MM.1S (cell line): ENCODE measurements at regions not wholly inside any gene's neighbourhood (a gene's known extent, or its start where the extent isn't known, plus 50 kb on each side); places are given as distances from the start of the nearest gene placed in this dataset.

Experiments
- DNase-seq: peaks from one replicate; pipeline ENCODE4 v3.0.0-alpha.2; 2015
- H2AFZ ChIP-seq: fragments of 300-600 bp; sonication (generic); 2 replicates; pipeline ENCODE4 v1.6.0; 2016; ENCODE audit warnings: antibody characterized with exemption, low read length
- H3F3A ChIP-seq: fragments of 300-600 bp; sonication (generic); 2 replicates; pipeline ENCODE4 v1.6.1; 2016; ENCODE audit warnings: mild to moderate bottlenecking, antibody characterized with exemption, low read length, moderate library complexity, mixed read lengths; ENCODE audit not compliant: insufficient read depth
- H3K27ac ChIP-seq: fragments of 300-600 bp; sonication (generic); 2 replicates; pipeline ENCODE4 v1.5.1; 2016; ENCODE audit warnings: mild to moderate bottlenecking, low read length
- H3K27me3 ChIP-seq: fragments of 300-600 bp; sonication (generic); replicated peaks from 2 replicates; pipeline ENCODE4 v1.6.0; 2016; ENCODE audit warnings: low read length; ENCODE audit not compliant: insufficient read depth
- H3K36me3 ChIP-seq: fragments of 300-600 bp; sonication (generic); replicated peaks from 2 replicates; pipeline ENCODE4 v1.6.1; 2016; ENCODE audit warnings: mild to moderate bottlenecking, low read length, mixed read lengths; ENCODE audit not compliant: insufficient read depth
- H3K4me1 ChIP-seq: fragments of 300-600 bp; sonication (generic); 2 replicates; pipeline ENCODE4 v1.6.1; 2016; ENCODE audit warnings: low read length, mixed read lengths
- H3K4me2 ChIP-seq: fragments of 300-600 bp; sonication (generic); 2 replicates; pipeline ENCODE4 v1.6.0; 2016; ENCODE audit warnings: low read depth, low read length
- H3K4me3 ChIP-seq: fragments of 300-600 bp; sonication (generic); 2 replicates; pipeline ENCODE4 v1.5.1; 2016; ENCODE audit warnings: low read length, mixed read lengths
- H3K79me2 ChIP-seq: fragments of 300-600 bp; sonication (generic); 2 replicates; pipeline ENCODE4 v1.6.1; 2016; ENCODE audit warnings: mixed run types, low read length, mixed read lengths
- H3K9ac ChIP-seq: fragments of 300-600 bp; sonication (generic); 2 replicates; pipeline ENCODE4 v1.6.1; 2016; ENCODE audit warnings: low read length, mixed read lengths
- H3K9me2 ChIP-seq: fragments of 300-600 bp; sonication (generic); replicated peaks from 2 replicates; pipeline ENCODE4 v1.6.1; 2016; ENCODE audit warnings: mild to moderate bottlenecking, low read length, mixed read lengths; ENCODE audit not compliant: insufficient read depth
- H3K9me3 ChIP-seq: fragments of 300-600 bp; sonication (generic); replicated peaks from 2 replicates; pipeline ENCODE4 v1.6.1; 2016; ENCODE audit warnings: mild to moderate bottlenecking, low read length, mixed read lengths; ENCODE audit not compliant: insufficient read depth
- H4K20me1 ChIP-seq: fragments of 300-600 bp; sonication (generic); 2 replicates; pipeline ENCODE4 v1.6.1; 2016; ENCODE audit warnings: mild to moderate bottlenecking, low read length, moderate library complexity, mixed read lengths; ENCODE audit not compliant: insufficient read depth
- CTCF ChIP-seq: fragments of 300-600 bp; sonication (generic); IDR thresholded peaks from 2 replicates; pipeline ENCODE4 v1.5.1; 2016; ENCODE audit warnings: antibody characterized with exemption, low read length, mixed read lengths
- EZH2 ChIP-seq: fragments of 300-600 bp; sonication (generic); optimal IDR thresholded peaks from 2 replicates; pipeline ENCODE3; 2017; ENCODE audit warnings: low read depth, mild to moderate bottlenecking, antibody characterized with exemption, low read length, mixed read lengths
- EZH2phosphoT487 ChIP-seq: fragments of 300-600 bp; sonication (generic); IDR thresholded peaks from 2 replicates; pipeline ENCODE4 v1.6.1; 2018; ENCODE audit warnings: antibody characterized with exemption, low read length

- no peak for DNase-seq
- TF ChIP-seq CTCF (no peak), EZH2 (no peak), EZH2phosphoT487 (no peak)
- Histone ChIP-seq H3K9me3 (no peaks in the 10 kb centered on the region), H3F3A (no peaks in the 10 kb centered on the region), H3K9me2 (no peaks in the 10 kb centered on the region), H3K79me2 (peaks cover 98% of the 10 kb centered on the region), H4K20me1 (peaks cover 27% of the 10 kb centered on the region; the same call in 1 of the 2 replicates), H3K27me3 (no peaks in the 10 kb centered on the region), H3K27ac (no peak overlapping the region), H3K9ac (no peak overlapping the region), H2AFZ (no peak overlapping the region), H3K4me3 (no peak overlapping the region), H3K4me2 (no peak overlapping the region), H3K36me3 (no peaks in the 10 kb centered on the region; the same call in 1 of the 2 replicates), H3K4me1 (0 out of 2 replicates have a peak, but pooled peaks cover 5% of the 10 kb centered on the region)
Measured at GRCh38 chr9:110121170-110121569, 86.8 kb downstream of the C9orf152 start.

- Histone ChIP-seq H3K4me1 (0 out of 2 replicates have a peak, but pooled peaks cover 5% of the 10 kb centered on the region), H3K9ac (no peak overlapping the region), H3K4me2 (no peak overlapping the region), H2AFZ (no peak overlapping the region), H3K36me3 (no peaks in the 10 kb centered on the region; the same call in 1 of the 2 replicates), H3K4me3 (no peak overlapping the region), H3K27ac (no peak overlapping the region), H3K9me2 (no peaks in the 10 kb centered on the region), H3K9me3 (no peaks in the 10 kb centered on the region), H3K79me2 (peaks cover 100% of the 10 kb centered on the region), H3K27me3 (no peaks in the 10 kb centered on the region), H4K20me1 (peaks cover 31% of the 10 kb centered on the region; the same call in 1 of the 2 replicates), H3F3A (no peaks in the 10 kb centered on the region)
- DNase-seq: no peak
- no peak for TF ChIP-seq EZH2phosphoT487
- no peak for TF ChIP-seq CTCF
- TF ChIP-seq EZH2: no peak
Measured at GRCh38 chr9:110123341-110124095, 84.4 kb downstream of the C9orf152 start.

GRCh38 chr9:110124439-110124838, 83.5 kb downstream of the C9orf152 start:
- H3K9me2 ChIP-seq: no peaks in the 10 kb centered on the region
- H3K27me3 ChIP-seq: no peaks in the 10 kb centered on the region
- H3F3A ChIP-seq: no peaks in the 10 kb centered on the region
- H3K79me2 ChIP-seq: peaks cover 100% of the 10 kb centered on the region
- TF ChIP-seq EZH2phosphoT487 (no peak), CTCF (no peak), EZH2 (no peak)
- no peaks in the 10 kb centered on the region for H3K9me3 ChIP-seq
- H3K27ac ChIP-seq: no peak overlapping the region
- H4K20me1 ChIP-seq: peaks cover 31% of the 10 kb centered on the region; the same call in 1 of the 2 replicates
- no peak overlapping the region for H3K9ac ChIP-seq
- no peak overlapping the region for H2AFZ ChIP-seq
- H3K4me2 ChIP-seq: no peak overlapping the region
- 0 out of 2 replicates have a peak, but pooled peaks cover 5% of the 10 kb centered on the region for H3K4me1 ChIP-seq
- no peak for DNase-seq
- no peak overlapping the region for H3K4me3 ChIP-seq
- H3K36me3 ChIP-seq: no peaks in the 10 kb centered on the region; the same call in 1 of the 2 replicates
